ENCODE measurements at regions not wholly inside any gene's neighbourhood (a gene's known extent, or its start where the extent isn't known, plus 50 kb on each side); places are given as distances from the start of the nearest gene placed in this dataset.

- H3K36me3 Mint-ChIP-seq (ENCODE audit: low read depth): no peaks in the 10 kb centered on the region
- no peak overlapping the region for H3K4me3 Mint-ChIP-seq
- H3K9me3 Mint-ChIP-seq: peaks cover 4% of the 10 kb centered on the region
- DNase-seq (ENCODE audit: low read depth, low spot score): no peak
- peaks cover 44% of the 10 kb centered on the region for H3K4me1 Mint-ChIP-seq
- peak overlapping the region; percentile 53 for H3K27ac Mint-ChIP-seq (ENCODE audit: unreplicated experiment)
- TF ChIP-seq CTCF (conservative IDR thresholded peaks at IDR 0.05): no peak
- no peaks in the 10 kb centered on the region for H3K27me3 Mint-ChIP-seq (ENCODE audit: low read depth)
Observed at GRCh38 chr1:234927312-234927970, 201.2 kb downstream of the TOMM20 start.

- Mint-ChIP-seq H3K4me1 (peaks cover 37% of the 10 kb centered on the region), H3K27me3 (ENCODE audit: low read depth) (no peaks in the 10 kb centered on the region), H3K27ac (ENCODE audit: unreplicated experiment) (peak overlapping the region; percentile 95), H3K4me3 (no peak overlapping the region), H3K36me3 (ENCODE audit: low read depth) (no peaks in the 10 kb centered on the region), H3K9me3 (peaks cover 4% of the 10 kb centered on the region)
- TF ChIP-seq CTCF (conservative IDR thresholded peaks at IDR 0.05): no peak
- no peak for DNase-seq (ENCODE audit: low read depth, low spot score)
Observed at GRCh38 chr1:234926559-234927311, 201.9 kb downstream of the TOMM20 start.

GRCh38 chr1:234926264-234926558 lies 202.4 kb downstream of the TOMM20 start:
- no peak for DNase-seq (ENCODE audit: low read depth, low spot score)
- H3K27ac Mint-ChIP-seq (ENCODE audit: unreplicated experiment): peak overlapping the region; percentile 95
- no peaks in the 10 kb centered on the region for H3K27me3 Mint-ChIP-seq (ENCODE audit: low read depth)
- peaks cover 4% of the 10 kb centered on the region for H3K9me3 Mint-ChIP-seq
- TF ChIP-seq CTCF (conservative IDR thresholded peaks at IDR 0.05): no peak
- H3K4me1 Mint-ChIP-seq: peaks cover 43% of the 10 kb centered on the region
- no peak overlapping the region for H3K4me3 Mint-ChIP-seq
- no peaks in the 10 kb centered on the region for H3K36me3 Mint-ChIP-seq (ENCODE audit: low read depth)

- Mint-ChIP-seq H3K36me3 (ENCODE audit: low read depth) (no peaks in the 10 kb centered on the region), H3K4me3 (no peak overlapping the region), H3K9me3 (peaks cover 4% of the 10 kb centered on the region), H3K27me3 (ENCODE audit: low read depth) (no peaks in the 10 kb centered on the region), H3K27ac (ENCODE audit: unreplicated experiment) (peak overlapping the region; percentile 95), H3K4me1 (peaks cover 45% of the 10 kb centered on the region)
- TF ChIP-seq CTCF (conservative IDR thresholded peaks at IDR 0.05): no peak
- no peak for DNase-seq (ENCODE audit: low read depth, low spot score)
Observed at GRCh38 chr1:234925440-234926263, 203.0 kb downstream of the TOMM20 start.

GRCh38 chr1:234924450-234925355 lies 203.9 kb downstream of the TOMM20 start:
- H3K27me3 Mint-ChIP-seq (ENCODE audit: low read depth): no peaks in the 10 kb centered on the region
- DNase-seq (ENCODE audit: low read depth, low spot score): no peak
- H3K4me3 Mint-ChIP-seq: no peak overlapping the region
- no peak overlapping the region for H3K27ac Mint-ChIP-seq (ENCODE audit: unreplicated experiment)
- H3K9me3 Mint-ChIP-seq: peaks cover 4% of the 10 kb centered on the region
- H3K4me1 Mint-ChIP-seq: peaks cover 45% of the 10 kb centered on the region
- H3K36me3 Mint-ChIP-seq (ENCODE audit: low read depth): no peaks in the 10 kb centered on the region
- TF ChIP-seq CTCF (conservative IDR thresholded peaks at IDR 0.05): no peak

Measured in neural crest cell (in vitro differentiated cells).